LHCN-M2 (cell line): ENCODE measurements at regions not wholly inside any gene's neighbourhood (a gene's known extent, or its start where the extent isn't known, plus 50 kb on each side); places are given as distances from the start of the nearest gene placed in this dataset.

Source experiments
- DNase-seq: peaks from one replicate; pipeline ENCODE4 v3.0.0-alpha.2; 2012; ENCODE audit warnings: low read depth

DNA sequence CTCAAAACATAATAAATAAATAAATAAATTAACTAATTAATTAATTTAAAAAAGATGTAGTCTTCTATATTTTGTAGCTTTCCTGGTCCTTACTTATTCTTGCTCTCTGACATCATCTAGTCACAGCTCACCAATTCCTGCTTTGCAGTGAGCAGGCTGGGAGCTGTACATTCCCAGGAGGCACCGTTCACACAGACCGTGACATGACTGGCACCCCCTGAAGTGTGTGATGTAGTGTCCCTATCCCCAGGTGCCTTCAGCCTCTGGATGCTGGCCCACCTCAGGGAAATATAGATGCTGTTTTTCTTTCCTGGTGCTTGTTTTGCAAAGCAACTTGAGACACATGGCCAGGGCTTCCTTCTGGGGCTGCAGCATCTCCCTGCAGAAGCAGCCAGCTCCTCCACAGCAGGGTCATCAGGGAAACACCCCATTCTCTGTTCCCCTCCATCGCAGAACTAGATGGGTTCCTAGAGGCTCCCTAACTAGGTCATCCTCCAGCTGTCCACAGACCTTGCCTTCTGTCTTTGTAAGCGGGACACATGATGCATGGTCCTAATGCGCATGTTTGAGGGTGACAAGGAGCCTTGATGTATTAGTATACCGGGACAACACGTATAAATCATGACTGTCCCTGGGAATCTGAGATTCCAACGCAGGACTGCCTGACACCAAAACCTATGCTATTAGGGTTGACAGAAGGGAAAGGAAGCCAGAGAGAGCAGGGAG is 76.4 kb downstream of the RHOB start:
- DNase-seq, result no peak

GRCh38 chr2:20523799-20524187 is 76.9 kb downstream of the RHOB start:
- no peak for DNase-seq

GRCh38 chr2:20524412-20525040 is 77.7 kb downstream of the RHOB start:
- no peak for DNase-seq

GRCh38 chr2:20525041-20526035 is 78.5 kb downstream of the RHOB start:
- peak; percentile 75 for DNase-seq

- DNase-seq, result no peak
Measured at GRCh38 chr2:20526160-20526559, 79.3 kb downstream of the RHOB start.

DNA sequence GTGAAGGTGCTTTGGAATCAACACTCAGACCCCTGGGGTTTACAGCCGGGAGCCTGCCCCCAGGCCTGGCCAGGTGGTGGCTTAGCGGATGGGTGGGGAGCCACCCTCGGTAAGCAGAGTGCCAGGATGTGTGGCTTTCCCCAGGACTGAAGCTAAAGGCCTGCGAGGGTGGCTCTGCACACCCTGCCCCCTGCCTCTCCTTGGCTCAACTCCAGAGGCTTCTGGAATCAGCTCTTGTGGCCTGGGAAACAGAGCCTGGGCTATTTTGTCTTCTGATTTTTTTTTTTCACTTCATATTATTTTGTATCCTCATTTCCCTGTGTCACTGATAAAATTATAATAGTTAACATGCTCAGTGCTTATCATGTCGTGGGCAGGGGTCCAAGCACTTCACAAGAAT is 79.8 kb downstream of the RHOB start:
- DNase-seq, result no peak

DNA sequence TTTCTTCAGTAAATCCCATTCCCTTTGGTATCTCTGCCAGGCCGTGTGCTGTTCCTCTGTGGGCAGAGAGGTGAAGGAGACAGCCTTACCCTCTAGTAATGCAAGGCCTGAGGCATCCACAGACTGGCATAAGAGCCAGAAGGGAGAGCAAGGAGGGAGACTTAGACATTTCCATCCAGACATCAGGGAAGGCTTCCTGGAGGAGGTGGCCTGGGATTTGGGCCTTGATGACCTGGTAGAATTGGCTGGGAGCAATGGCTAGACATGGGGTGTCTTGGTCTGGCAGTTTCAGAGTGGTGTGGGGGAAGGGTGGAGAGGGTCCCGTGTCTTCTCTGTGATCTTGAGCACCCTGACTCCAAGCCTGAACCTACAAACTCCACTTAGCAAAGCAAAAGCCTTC is 81.8 kb downstream of the RHOB start:
- DNase-seq, result no peak

- no peak for DNase-seq
Measured at GRCh38 chr2:20530520-20530919, 83.6 kb downstream of the RHOB start.

GRCh38 chr2:20531633-20532262 is 84.9 kb downstream of the RHOB start:
- DNase-seq, result no peak

GRCh38 chr2:20532634-20533437 is 86.0 kb downstream of the RHOB start:
- no peak for DNase-seq

DNA sequence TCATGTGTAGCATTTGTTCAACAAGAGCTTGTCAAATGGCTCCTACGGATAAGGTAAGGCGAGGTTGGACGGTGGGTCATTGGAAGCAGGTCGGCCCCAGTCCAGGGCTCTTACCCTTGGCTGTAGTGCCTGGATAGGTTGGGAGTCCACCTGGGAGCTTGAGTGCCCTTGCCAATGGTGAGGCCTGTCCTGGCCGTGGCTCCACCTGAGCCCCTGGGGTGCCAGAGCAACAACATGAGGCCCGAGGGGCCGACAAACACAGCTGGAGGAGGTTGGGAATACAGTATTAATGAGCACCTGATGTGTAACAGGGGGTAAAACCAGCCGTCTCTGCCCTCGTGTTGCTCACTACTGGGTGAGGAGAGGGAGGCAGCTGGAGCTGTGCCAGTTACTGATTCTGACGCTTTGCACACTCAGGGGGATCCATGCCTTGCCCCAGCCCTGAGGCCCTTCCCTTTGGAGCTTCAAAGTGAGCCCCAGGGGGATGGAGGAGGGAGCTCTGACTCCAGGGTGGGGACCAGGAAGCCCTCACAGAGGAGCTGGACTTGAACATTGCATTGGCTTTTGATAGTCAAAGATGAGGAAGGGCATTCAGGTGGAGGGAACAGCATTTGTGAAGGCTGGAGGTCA is 87.2 kb downstream of the RHOB start:
- no peak for DNase-seq

DNA sequence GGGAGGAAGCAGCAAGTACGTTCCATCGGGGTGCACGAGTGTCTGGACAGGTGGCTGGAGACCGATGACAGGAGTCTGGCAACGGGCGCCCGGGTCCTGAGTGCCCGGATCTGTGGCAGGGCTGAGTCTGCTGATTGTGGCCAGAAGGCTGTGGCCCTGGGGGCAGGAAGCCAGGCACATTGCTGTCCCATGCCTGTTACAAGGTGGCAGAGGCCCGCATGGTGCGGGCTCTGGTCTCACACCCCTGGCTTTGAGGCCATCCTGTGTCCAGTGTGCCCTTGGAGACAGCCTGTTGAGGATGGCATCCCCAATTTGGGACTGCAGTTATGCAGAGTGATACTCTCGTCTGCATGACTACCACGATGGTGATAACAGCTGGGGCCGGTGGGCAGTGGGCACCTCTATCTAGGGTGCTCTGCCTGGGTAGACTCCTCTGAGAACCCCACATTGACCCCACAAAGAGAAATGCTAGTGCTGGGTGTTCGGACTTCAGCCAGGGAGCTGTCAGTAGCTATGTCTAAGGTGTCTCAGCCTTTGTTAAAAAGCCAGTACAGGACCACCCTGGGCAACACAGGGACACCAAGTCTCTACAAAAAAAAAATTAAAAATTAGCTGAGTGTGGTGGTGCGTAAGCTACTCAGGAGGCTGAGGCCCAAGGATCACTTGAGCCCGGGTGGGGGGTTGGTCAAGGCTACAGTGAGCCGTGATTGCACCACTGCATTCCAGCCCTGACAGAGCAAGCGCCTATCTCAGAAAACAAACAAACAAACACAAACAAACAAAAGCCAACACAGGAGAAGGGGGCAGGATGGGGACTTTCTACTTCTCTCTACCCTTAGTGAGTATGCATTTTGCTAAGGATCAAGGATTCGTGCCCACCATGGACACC is 88.3 kb downstream of the RHOB start:
- no peak for DNase-seq

GRCh38 chr2:20536619-20537422 is 89.9 kb downstream of the RHOB start:
- DNase-seq, result no peak

DNA sequence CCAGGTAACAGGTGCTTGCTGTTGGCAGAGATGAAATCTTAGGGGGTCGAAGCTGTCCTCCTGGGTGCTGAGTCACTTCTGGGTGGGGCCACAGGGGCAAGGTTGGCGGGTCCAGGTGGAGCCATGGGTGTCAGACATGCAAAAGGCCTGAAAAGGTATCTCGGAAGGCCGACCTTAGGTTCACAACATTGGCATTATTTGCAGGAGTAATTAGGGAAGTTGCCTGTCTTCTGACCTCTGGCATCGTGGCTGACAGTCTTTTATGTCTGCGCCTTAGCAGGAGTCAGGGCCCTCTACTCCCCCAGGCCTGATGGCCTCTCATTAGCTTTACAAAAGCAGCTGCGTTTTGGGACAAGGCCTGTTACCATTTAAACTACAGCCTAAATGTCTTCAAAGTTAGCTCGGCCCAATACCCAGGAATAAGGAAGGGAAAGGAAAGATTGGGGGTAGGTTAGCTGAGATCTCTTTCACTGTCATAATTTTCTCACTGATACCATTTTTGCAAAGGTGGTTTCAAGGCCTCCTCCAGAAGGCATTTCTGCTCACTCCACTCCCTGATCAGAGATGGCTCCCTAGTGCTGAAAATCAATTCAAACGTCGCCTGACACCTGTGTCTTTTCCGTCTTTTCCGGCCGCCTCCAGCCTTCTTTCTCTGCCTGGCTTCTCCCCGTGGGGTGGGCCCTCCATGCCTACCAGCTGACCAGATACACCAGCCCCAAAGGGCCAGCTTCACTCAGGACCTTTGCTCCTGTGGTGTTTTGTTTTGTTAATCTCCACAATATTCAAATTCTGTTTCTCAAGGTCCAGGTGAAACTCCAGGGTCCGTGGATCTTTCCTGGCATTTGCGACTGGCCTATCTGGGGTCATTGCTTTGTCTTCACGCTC is 90.8 kb downstream of the RHOB start:
- no peak for DNase-seq

- peak; percentile 39 for DNase-seq
Measured at GRCh38 chr2:20538308-20539132, 91.6 kb downstream of the RHOB start.

DNA sequence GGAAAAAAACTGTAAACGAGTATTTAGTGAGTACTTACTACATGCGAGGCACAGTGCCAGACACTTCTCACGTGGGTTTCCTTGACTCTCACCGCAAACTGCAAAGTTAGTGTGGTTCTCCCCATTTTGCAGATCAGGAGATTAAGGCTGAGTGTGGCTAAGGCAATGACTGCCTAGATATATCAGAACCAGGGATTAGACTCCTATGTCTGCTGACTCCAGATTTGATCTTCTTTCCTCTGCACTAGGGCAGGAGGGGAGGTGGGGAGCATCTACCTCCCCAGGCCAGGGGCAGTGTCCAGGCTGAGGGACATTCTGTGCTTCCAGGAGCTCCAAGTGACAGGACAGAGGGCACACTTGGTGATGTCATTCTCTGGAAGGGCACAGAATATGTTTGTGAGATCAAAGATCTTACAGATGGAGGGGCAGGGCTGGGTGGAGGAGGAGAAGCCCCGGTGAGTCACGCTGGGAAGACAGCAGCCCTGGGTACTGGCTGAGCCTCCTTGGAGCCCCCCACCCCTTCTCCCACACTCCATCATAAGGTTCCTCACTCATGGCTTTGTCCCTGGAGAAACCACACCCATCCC is 92.4 kb downstream of the RHOB start:
- DNase-seq, result peak; percentile 31
